GM12878 (cell line): ENCODE measurements at regions not wholly inside any gene's neighbourhood (a gene's known extent, or its start where the extent isn't known, plus 50 kb on each side); places are given as distances from the start of the nearest gene placed in this dataset.
"Not testable (repeated sequence)": the region's sequence is repeated elsewhere in the genome, so short reads cannot be mapped to it uniquely, and the experiment has no call there.

Source experiments
- ATAC-seq: fragments of 200-7000 bp; cut with Tn5 transposase; 3 replicates; pipeline ENCODE4 v1.9.1; 2020; ENCODE audit warnings: mild to moderate bottlenecking, moderate library complexity
- BruUV-seq: library from RNA; stranded (reverse); fragments of 400-500 nt; replicated peaks from 2 replicates; lab custom pipeline; 2021; lab: Mats Ljungman, UMichigan
- CTCF ChIA-PET: fragments of 300-600 bp; sonication (Branson Sonifier 250); formaldehyde crosslinking; extraction: SDS; loops from one replicate; lab custom pipeline; 2021; ENCODE audit warnings: inconsistent platforms; lab: Yijun Ruan, JAX
- POLR2A ChIA-PET: fragments of 350-600 bp; formaldehyde crosslinking; extraction: SDS; loops from one replicate; lab custom pipeline; 2021; ENCODE audit warnings: inconsistent platforms; lab: Charles Lee
- RAD21 ChIA-PET: fragments of 300-600 bp; sonication (Branson Sonifier 250); formaldehyde crosslinking; loops from one replicate; lab custom pipeline; 2023; ENCODE audit warnings: antibody characterized with exemption; ENCODE audit not compliant: unreplicated experiment; lab: Charles Lee
- SMC1A ChIA-PET: fragments of 300-600 bp; sonication (Branson Sonifier 250); formaldehyde crosslinking; loops from one replicate; lab custom pipeline; 2023; ENCODE audit not compliant: unreplicated experiment, uncharacterized antibody; lab: Charles Lee
- DNase-seq: peaks from one replicate; pipeline ENCODE4 v3.0.0-alpha.2; 2011; ENCODE audit warnings: low read depth, low spot score
- FAIRE-seq: peaks from 3 replicates; lab custom pipeline; 2011; peaks lifted over from hg19 to GRCh38; lab: Jason Lieb, UNC
- H2AFZ ChIP-seq: 2 replicates; pipeline ENCODE4 v1.6.0; 2011; ENCODE audit warnings: low read depth, low read length, control low read depth; ENCODE audit not compliant: control insufficient read depth
- H3K27ac ChIP-seq: 2 replicates; pipeline ENCODE4 v1.5.1; 2011; ENCODE audit warnings: control low read depth; ENCODE audit not compliant: control insufficient read depth, insufficient read depth
- H3K27me3 ChIP-seq, 2 experiments: replicated peaks in 1 of 2; 2 replicates each; pipeline versions ENCODE4 v1.6.0 to v1.6.1; 2011; ENCODE audit warnings: low read length in 1 of 2; ENCODE audit not compliant: control insufficient read depth in 2 of 2, insufficient read depth in 2 of 2
- H3K36me3 ChIP-seq, 2 experiments: 2 replicates each; pipeline ENCODE4 v1.5.1; 2011; ENCODE audit warnings: low read length in 1 of 2; ENCODE audit not compliant: control insufficient read depth in 2 of 2, insufficient read depth in 2 of 2
- H3K4me1 ChIP-seq: 2 replicates; pipeline ENCODE4 v1.6.1; 2011; ENCODE audit warnings: mild to moderate bottlenecking, low read length, moderate library complexity, mixed read lengths; ENCODE audit not compliant: control insufficient read depth, insufficient read depth
- H3K4me2 ChIP-seq: 2 replicates; pipeline ENCODE4 v1.6.0; 2011; ENCODE audit warnings: control low read depth; ENCODE audit not compliant: control insufficient read depth, insufficient read depth
- H3K4me3 ChIP-seq: fragments of 200-600 bp; sonication (generic); 2 replicates; pipeline ENCODE4 v1.5.1; 2016
- H3K79me2 ChIP-seq: 2 replicates; pipeline ENCODE4 v1.6.0; 2011; ENCODE audit warnings: low read length; ENCODE audit not compliant: control insufficient read depth, insufficient read depth
- H3K9ac ChIP-seq: 2 replicates; pipeline ENCODE4 v1.8.0; 2011; ENCODE audit warnings: low read length, control low read depth, mixed read lengths; ENCODE audit not compliant: control insufficient read depth, insufficient read depth
- H3K9me3 ChIP-seq: replicated peaks from 3 replicates; pipeline ENCODE4 v1.5.1; 2011; ENCODE audit warnings: mild to moderate bottlenecking, low read length; ENCODE audit not compliant: control insufficient read depth, insufficient read depth
- H4K20me1 ChIP-seq: 2 replicates; pipeline ENCODE4 v1.6.0; 2011; ENCODE audit not compliant: control insufficient read depth, insufficient read depth
- NR2C1 ChIP-seq: fragments of 450-650 bp; IDR thresholded peaks from 2 replicates; pipeline ENCODE4 v1.6.1; 2017; ENCODE audit warnings: antibody characterized with exemption, mild to moderate bottlenecking, moderate library complexity
- POLR2AphosphoS5 ChIP-seq: IDR thresholded peaks from 2 replicates; pipeline ENCODE4 v1.6.1; 2011; ENCODE audit warnings: mild to moderate bottlenecking, low read length, inconsistent platforms
- RBBP5 ChIP-seq: fragments of 200-600 bp; sonication (generic); conservative IDR thresholded peaks from 2 replicates; pipeline ENCODE4 v1.6.1; 2016
- WGBS: methylation state at CpG from one replicate; pipeline ENCODE4 v1.1.6; 2016; ENCODE audit warnings: low lambda C conversion rate; ENCODE audit not compliant: insufficient replicate concordance, insufficient coverage; ENCODE audit errors: missing lambda C conversion rate; 5-methylcytosine and 5-hydroxymethylcytosine counted together
- in situ Hi-C: fragments of 300-500 bp; cut with MboI; formaldehyde crosslinking; loops from 9 replicates; pipeline ENCODE4 v1.14.3; 2018; ENCODE audit warnings: mixed read lengths
- intact Hi-C: fragments of 100-400 bp; cut with micrococcal nuclease; formaldehyde crosslinking; loops from one replicate; pipeline ENCODE4 v1.14.2; 2022; ENCODE audit not compliant: unreplicated experiment
- TF ChIP-seq, protein P1 (sequence below): IDR thresholded peaks from 2 replicates; pipeline ENCODE4 v1.6.1; 2012; ENCODE audit warnings: low read depth, low read length, improper control_type of control experiment
- TF ChIP-seq, protein P2 (sequence below): fragments of 450-650 bp; IDR thresholded peaks from 2 replicates; pipeline ENCODE4 v1.6.1; 2017; ENCODE audit warnings: mild to moderate bottlenecking
- TF ChIP-seq, protein P3 (sequence below): fragments of 450-650 bp; IDR thresholded peaks from 2 replicates; pipeline ENCODE4 v1.6.1; 2017; ENCODE audit warnings: borderline replicate concordance
- TF ChIP-seq, protein P4 (sequence below): fragments of 450-650 bp; IDR thresholded peaks from 2 replicates; pipeline ENCODE4 v1.6.1; 2016; ENCODE audit warnings: mild to moderate bottlenecking
- TF ChIP-seq, protein P5 (sequence below): fragments of 450-650 bp; IDR thresholded peaks from 2 replicates; pipeline ENCODE4 v1.6.1; 2017; ENCODE audit warnings: low read depth, mild to moderate bottlenecking, moderate library complexity

DNA sequence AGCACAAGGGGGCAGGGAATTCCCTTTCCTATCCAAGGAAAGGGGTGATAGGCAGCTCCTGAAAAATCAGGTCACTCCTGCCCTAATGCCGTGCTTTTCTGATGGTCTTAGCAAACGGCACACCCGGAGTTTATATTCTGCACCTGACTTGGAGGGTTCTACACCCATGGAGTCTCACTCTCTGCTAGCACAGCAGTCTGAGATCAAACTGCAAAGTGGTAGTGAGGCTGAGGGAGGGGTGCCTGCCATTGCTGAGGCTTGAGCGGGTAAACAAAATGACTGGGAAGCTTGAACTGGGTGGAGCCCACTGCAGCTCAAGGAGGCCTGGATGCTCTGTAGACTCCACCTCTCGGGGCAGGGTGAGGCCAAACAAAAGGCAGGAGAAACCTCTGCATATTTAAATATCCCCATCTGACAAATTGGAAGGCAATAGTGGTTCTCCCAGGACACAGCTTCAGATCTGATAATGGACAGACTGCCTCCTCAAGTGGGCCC, 194.7 kb downstream of the OR4A47 start (continued):
- no peak for TF ChIP-seq POLR2AphosphoS5
- TF ChIP-seq, protein P1, sequence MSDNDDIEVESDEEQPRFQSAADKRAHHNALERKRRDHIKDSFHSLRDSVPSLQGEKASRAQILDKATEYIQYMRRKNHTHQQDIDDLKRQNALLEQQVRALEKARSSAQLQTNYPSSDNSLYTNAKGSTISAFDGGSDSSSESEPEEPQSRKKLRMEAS: no peak
- TF ChIP-seq, protein P2, sequence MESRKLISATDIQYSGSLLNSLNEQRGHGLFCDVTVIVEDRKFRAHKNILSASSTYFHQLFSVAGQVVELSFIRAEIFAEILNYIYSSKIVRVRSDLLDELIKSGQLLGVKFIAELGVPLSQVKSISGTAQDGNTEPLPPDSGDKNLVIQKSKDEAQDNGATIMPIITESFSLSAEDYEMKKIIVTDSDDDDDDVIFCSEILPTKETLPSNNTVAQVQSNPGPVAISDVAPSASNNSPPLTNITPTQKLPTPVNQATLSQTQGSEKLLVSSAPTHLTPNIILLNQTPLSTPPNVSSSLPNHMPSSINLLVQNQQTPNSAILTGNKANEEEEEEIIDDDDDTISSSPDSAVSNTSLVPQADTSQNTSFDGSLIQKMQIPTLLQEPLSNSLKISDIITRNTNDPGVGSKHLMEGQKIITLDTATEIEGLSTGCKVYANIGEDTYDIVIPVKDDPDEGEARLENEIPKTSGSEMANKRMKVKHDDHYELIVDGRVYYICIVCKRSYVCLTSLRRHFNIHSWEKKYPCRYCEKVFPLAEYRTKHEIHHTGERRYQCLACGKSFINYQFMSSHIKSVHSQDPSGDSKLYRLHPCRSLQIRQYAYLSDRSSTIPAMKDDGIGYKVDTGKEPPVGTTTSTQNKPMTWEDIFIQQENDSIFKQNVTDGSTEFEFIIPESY: no peak
- TF ChIP-seq, protein P3, sequence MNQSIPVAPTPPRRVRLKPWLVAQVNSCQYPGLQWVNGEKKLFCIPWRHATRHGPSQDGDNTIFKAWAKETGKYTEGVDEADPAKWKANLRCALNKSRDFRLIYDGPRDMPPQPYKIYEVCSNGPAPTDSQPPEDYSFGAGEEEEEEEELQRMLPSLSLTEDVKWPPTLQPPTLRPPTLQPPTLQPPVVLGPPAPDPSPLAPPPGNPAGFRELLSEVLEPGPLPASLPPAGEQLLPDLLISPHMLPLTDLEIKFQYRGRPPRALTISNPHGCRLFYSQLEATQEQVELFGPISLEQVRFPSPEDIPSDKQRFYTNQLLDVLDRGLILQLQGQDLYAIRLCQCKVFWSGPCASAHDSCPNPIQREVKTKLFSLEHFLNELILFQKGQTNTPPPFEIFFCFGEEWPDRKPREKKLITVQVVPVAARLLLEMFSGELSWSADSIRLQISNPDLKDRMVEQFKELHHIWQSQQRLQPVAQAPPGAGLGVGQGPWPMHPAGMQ: no peak
- TF ChIP-seq RBBP5: no peak
- TF ChIP-seq, protein P4, sequence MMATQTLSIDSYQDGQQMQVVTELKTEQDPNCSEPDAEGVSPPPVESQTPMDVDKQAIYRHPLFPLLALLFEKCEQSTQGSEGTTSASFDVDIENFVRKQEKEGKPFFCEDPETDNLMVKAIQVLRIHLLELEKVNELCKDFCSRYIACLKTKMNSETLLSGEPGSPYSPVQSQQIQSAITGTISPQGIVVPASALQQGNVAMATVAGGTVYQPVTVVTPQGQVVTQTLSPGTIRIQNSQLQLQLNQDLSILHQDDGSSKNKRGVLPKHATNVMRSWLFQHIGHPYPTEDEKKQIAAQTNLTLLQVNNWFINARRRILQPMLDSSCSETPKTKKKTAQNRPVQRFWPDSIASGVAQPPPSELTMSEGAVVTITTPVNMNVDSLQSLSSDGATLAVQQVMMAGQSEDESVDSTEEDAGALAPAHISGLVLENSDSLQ: no peak
- TF ChIP-seq NR2C1: no peak
- TF ChIP-seq, protein P5, sequence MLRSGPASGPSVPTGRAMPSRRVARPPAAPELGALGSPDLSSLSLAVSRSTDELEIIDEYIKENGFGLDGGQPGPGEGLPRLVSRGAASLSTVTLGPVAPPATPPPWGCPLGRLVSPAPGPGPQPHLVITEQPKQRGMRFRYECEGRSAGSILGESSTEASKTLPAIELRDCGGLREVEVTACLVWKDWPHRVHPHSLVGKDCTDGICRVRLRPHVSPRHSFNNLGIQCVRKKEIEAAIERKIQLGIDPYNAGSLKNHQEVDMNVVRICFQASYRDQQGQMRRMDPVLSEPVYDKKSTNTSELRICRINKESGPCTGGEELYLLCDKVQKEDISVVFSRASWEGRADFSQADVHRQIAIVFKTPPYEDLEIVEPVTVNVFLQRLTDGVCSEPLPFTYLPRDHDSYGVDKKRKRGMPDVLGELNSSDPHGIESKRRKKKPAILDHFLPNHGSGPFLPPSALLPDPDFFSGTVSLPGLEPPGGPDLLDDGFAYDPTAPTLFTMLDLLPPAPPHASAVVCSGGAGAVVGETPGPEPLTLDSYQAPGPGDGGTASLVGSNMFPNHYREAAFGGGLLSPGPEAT: no peak

DNA sequence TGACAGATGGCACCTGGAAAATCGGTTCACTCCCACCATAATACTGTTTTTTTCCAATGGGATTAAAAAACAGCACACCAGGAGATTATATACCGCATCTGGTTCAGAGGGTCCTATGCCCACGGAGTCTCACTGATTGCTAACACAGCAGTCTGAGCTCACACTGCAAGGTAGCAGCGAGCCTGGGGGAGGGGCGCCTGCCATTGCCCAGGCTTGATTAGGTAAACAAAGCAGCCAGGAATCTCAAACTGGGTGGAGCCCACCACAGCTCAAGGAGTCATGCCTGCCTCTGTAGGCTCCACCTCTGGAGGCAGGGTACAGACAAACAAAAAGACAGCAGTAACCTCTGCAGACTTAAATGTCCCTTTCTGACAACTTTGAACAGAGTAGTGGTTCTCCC, 240.9 kb downstream of the OR4A47 start:
- RAD21 ChIA-PET, ATAC-seq, H3K9me3 ChIP-seq, SMC1A ChIA-PET, FAIRE-seq, H2AFZ ChIP-seq, H3K4me1 ChIP-seq, CTCF ChIA-PET, intact Hi-C loops, H3K9ac ChIP-seq, H3K4me3 ChIP-seq, in situ Hi-C loops, DNase-seq, H3K36me3 ChIP-seq, H3K79me2 ChIP-seq, POLR2A ChIA-PET, H3K27me3 ChIP-seq, BruUV-seq, H3K4me2 ChIP-seq, H3K27ac ChIP-seq, H4K20me1 ChIP-seq: not testable (repeated sequence)
- WGBS: 6% methylated on average over 5 of the region's 5 CpGs

DNA sequence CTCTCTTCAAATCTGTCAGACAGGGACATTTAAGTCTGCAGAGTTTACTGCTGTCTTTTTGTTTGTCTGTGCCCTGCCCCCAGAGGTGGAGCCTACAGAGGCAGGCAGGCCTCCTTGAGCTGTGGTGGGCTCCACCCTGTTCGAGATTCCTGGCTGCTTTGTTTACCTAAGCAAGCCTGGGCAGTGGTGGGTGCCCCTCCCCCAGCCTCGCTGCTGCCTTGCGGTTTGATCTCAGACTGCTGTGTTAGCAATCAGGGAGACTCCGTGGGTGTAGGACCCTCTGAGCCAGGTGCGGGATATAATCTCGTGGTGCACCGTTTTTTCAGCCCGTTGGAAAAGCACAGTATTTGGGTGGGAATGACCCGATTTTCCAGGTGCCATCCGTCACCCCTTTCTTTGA, 233.6 kb downstream of the TRIM51G start:
- intact Hi-C loops, in situ Hi-C loops, SMC1A ChIA-PET: not testable (repeated sequence)

More for the DNA sequence above, 233.6 kb downstream of the TRIM51G start:
- WGBS: 30% methylated on average over 10 of the region's 10 CpGs
- H3K36me3 ChIP-seq, POLR2A ChIA-PET, H3K27me3 ChIP-seq, ATAC-seq, H2AFZ ChIP-seq, H3K27ac ChIP-seq, H3K79me2 ChIP-seq, H4K20me1 ChIP-seq, CTCF ChIA-PET, H3K4me3 ChIP-seq, BruUV-seq, RAD21 ChIA-PET, H3K9ac ChIP-seq, H3K9me3 ChIP-seq, FAIRE-seq, H3K4me1 ChIP-seq, DNase-seq, H3K4me2 ChIP-seq: not testable (repeated sequence)
